Adrenal gland (tissue), 9 donors: ENCODE measurements at regions not wholly inside any gene's neighbourhood (a gene's known extent, or its start where the extent isn't known, plus 50 kb on each side); places are given as distances from the start of the nearest gene placed in this dataset.

Source experiments
- DNase-seq, 7 donors: peaks; one replicate each; pipeline ENCODE4 v3.0.0-alpha.2; 2019 to 2020
- H3K27ac ChIP-seq, 5 donors: fragments of 200-600 bp; sonication (generic) in 4 of 5; 1 replicate in 3 of 5; 2 replicates in 2 of 5; pipeline versions ENCODE4 v1.5.1 to v1.8.0; 2016 to 2020; ENCODE audit warnings: mild to moderate bottlenecking in 1 of 5
- H3K27me3 ChIP-seq: fragments of 200-600 bp; 2 replicates; pipeline ENCODE4 v1.8.0; 2021
- H3K36me3 ChIP-seq, 2 donors: fragments of 200-600 bp; replicated peaks in 1 of 2; 1 replicate in 1 of 2; 2 replicates in 1 of 2; pipeline versions ENCODE4 v1.5.1 to v1.8.0; 2018 to 2022
- H3K4me1 ChIP-seq, 2 donors: fragments of 200-600 bp; replicated peaks in 1 of 2; 1 replicate in 1 of 2; 2 replicates in 1 of 2; pipeline versions ENCODE4 v1.5.1 to v1.8.0; 2018 to 2021
- H3K4me3 ChIP-seq, 4 donors: fragments of 200-600 bp; sonication (generic) in 3 of 4; one replicate each; pipeline ENCODE4 v1.5.1; 2016 to 2018
- H3K9me3 ChIP-seq, 3 donors: fragments of 200-600 bp; sonication (generic) in 1 of 3; replicated peaks in 1 of 3; 1 replicate in 2 of 3; 2 replicates in 1 of 3; pipeline versions ENCODE4 v1.5.1 to v1.8.0; 2016 to 2021
- POLR2A ChIP-seq, 2 donors: fragments of 450-650 bp; IDR thresholded peaks; one replicate each; pipeline ENCODE4 v1.6.1; 2017; ENCODE audit warnings: antibody characterized with exemption in 2 of 2, mild to moderate bottlenecking in 2 of 2, moderate library complexity in 1 of 2
- WGBS, 4 donors: extraction: QIAGEN DNeasy Blood & Tissue Kit in 2 of 4; methylation state at CpG; one replicate each; pipeline versions ENCODE4 v1.1.5 to v1.1.7; 2013 to 2017; 5-methylcytosine and 5-hydroxymethylcytosine counted together
- intact Hi-C, 2 donors: fragments of 100-400 bp; cut with DNase I; formaldehyde crosslinking; loops; one replicate each; pipeline versions ENCODE4 v1.14.1 to v1.15.0; 2022 to 2023
- TF ChIP-seq, protein P1 (sequence below), 6 experiments: fragments of 450-650 bp in 4 of 6; fragments of 200-600 bp in 2 of 6; sonication (generic) in 1 of 6; IDR thresholded peaks; 1 replicate in 5 of 6; 2 replicates in 1 of 6; pipeline versions ENCODE4 v1.5.1 to v1.8.0; 2016 to 2021; ENCODE audit warnings: antibody characterized with exemption in 6 of 6, mild to moderate bottlenecking in 2 of 6, moderate library complexity in 1 of 6
- donor health status: healthy with polysubstance abuse.
- donor health status: Bipolar disorder and iron deficiency.
- donor health status: DM: yes; HTN: yes; CAD: no.
- donor health status: DM: no; HTN: no; CAD: no.
- donor health status: DM: no; HTN: no; CAD: no.

DNA sequence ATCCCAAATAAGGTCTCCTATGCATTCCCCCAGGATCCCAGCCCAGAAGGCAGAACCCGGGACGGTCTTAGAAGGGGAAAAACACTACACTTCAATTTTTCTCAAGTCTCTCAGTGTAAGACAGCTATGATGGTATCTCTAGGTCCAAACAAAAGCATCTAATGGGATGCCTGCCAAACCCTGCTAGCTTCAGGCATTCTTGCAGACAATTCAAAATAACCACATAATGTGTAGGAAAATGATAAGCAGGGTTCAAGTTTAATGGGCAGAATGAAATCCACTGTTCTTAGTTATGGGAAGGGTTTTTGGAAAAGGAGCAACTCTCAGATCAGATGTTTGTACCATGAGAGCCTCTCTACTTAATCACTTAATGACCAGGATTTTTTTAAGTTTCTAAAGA is 119.8 kb upstream of the ANO1 start:
- 46 to 57% (median 50%) methylated on average over 2 of the region's 2 CpGs for WGBS, 4 donors
- TF ChIP-seq POLR2A (IDR thresholded peaks at IDR 0.05): no peak
- TF ChIP-seq, protein P1, sequence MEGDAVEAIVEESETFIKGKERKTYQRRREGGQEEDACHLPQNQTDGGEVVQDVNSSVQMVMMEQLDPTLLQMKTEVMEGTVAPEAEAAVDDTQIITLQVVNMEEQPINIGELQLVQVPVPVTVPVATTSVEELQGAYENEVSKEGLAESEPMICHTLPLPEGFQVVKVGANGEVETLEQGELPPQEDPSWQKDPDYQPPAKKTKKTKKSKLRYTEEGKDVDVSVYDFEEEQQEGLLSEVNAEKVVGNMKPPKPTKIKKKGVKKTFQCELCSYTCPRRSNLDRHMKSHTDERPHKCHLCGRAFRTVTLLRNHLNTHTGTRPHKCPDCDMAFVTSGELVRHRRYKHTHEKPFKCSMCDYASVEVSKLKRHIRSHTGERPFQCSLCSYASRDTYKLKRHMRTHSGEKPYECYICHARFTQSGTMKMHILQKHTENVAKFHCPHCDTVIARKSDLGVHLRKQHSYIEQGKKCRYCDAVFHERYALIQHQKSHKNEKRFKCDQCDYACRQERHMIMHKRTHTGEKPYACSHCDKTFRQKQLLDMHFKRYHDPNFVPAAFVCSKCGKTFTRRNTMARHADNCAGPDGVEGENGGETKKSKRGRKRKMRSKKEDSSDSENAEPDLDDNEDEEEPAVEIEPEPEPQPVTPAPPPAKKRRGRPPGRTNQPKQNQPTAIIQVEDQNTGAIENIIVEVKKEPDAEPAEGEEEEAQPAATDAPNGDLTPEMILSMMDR (IDR thresholded peaks at IDR 0.05): no peak
- Histone ChIP-seq H3K27ac (no peak overlapping the region), H3K4me1 (no peaks in the 10 kb centered on the region), H3K4me3 (no peak overlapping the region), H3K27me3 (no peaks in the 10 kb centered on the region), H3K9me3 (no peaks in the 10 kb centered on the region), H3K36me3 (no peaks in the 10 kb centered on the region)
- intact Hi-C loops: no loop called here
- no peak for DNase-seq

DNA sequence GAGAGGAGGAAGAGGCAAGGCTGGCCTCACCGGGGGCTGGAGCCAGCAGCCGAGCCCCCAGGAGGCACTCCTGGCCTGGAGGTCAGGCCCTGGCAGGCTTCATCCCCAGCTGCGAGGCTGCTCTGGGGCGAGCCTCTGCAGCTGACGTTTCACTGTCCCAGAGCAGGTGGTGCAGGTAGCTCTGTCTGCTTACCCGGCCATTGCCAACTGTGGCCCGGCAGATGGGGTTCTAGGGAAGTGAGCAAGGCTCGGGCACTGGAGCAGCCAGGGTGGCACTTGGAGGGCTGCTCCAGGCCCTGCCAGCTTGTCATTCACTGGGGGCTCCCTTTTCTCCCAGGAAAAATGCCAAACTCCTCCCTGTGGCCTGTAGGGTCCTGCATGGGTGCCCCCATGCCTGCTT is 118.7 kb upstream of the ANO1 start:
- no peaks in the 10 kb centered on the region for H3K36me3 ChIP-seq
- intact Hi-C loops: no loop called here
- 83 to 85% (median 85%) methylated on average over 4 to 8 of the region's 8 CpGs; no CpG with 5 or more reads in 1 of the 4 donors for WGBS, 4 donors
- no peaks in the 10 kb centered on the region for H3K4me1 ChIP-seq
- TF ChIP-seq, protein P1 (IDR thresholded peaks at IDR 0.05): no peak
- TF ChIP-seq POLR2A (IDR thresholded peaks at IDR 0.05): no peak
- H3K9me3 ChIP-seq: no peaks in the 10 kb centered on the region
- no peak for DNase-seq
- no peak overlapping the region for H3K27ac ChIP-seq
- H3K4me3 ChIP-seq: no peak overlapping the region
- H3K27me3 ChIP-seq: no peaks in the 10 kb centered on the region

DNA sequence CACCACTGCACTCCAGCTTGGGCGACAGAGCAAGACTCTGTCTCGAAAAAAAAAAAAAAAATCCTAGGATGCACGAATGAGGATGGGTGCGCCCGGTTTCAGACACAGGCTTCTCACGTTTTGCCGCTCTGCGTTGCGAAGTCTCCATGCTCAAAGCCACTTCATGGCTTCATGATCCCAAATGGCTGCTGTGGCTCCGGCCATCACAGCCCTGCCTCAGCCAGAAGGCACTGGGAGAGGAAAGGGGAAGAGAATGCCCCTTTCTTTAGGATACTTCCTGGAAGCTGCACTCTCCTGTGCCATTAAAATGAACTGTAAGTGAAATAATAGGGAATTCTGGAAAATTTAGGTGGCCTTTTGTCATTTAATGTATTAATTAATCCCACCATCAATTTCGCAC is 116.4 kb upstream of the ANO1 start:
- intact Hi-C loops: no loop called here
- H3K27ac ChIP-seq: no peak overlapping the region
- no peak overlapping the region for H3K4me3 ChIP-seq
- no peaks in the 10 kb centered on the region for H3K4me1 ChIP-seq
- WGBS, 4 donors: 91 to 93% (median 93%) methylated on average over 11 of the region's 11 CpGs
- DNase-seq: no peak
- H3K36me3 ChIP-seq: no peaks in the 10 kb centered on the region
- TF ChIP-seq POLR2A (IDR thresholded peaks at IDR 0.05): no peak
- TF ChIP-seq, protein P1 (IDR thresholded peaks at IDR 0.05): no peak
- no peaks in the 10 kb centered on the region for H3K27me3 ChIP-seq
- no peaks in the 10 kb centered on the region for H3K9me3 ChIP-seq

DNA sequence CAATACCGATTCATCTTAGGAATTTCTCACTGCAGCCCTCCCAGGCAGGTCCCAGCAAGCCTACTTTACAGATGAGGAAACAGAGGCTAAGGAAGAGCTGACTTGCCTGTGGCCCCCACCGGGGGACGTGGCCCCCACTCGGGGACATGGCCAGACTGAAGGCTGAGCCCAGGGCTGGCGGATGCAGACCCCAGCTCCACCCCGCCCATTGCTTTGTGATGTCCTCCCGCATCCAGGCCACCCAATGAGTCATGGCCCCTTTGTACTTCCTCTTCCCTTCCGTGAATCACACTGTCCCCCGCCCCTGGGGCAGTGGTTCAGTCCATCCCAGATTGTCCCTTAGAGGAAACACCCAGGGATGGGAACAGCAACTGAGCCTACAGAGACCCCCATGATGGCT is 116.0 kb upstream of the ANO1 start:
- H3K9me3 ChIP-seq: no peaks in the 10 kb centered on the region
- no peaks in the 10 kb centered on the region for H3K27me3 ChIP-seq
- no peak for DNase-seq
- intact Hi-C loops: no loop called here
- no peaks in the 10 kb centered on the region for H3K4me1 ChIP-seq
- H3K36me3 ChIP-seq: no peaks in the 10 kb centered on the region
- WGBS, 4 donors: 59 to 78% (median 68%) methylated on average over 4 to 9 of the region's 9 CpGs
- no peak overlapping the region for H3K4me3 ChIP-seq
- TF ChIP-seq, protein P1 (IDR thresholded peaks at IDR 0.05): no peak
- TF ChIP-seq POLR2A (IDR thresholded peaks at IDR 0.05): no peak
- H3K27ac ChIP-seq: no peak overlapping the region
